Esophagus muscularis mucosa (tissue), 4 donors: ENCODE measurements at regions not wholly inside any gene's neighbourhood (a gene's known extent, or its start where the extent isn't known, plus 50 kb on each side); places are given as distances from the start of the nearest gene placed in this dataset.

Source experiments
- DNase-seq: peaks from one replicate; pipeline ENCODE4 v3.0.0-alpha.2; 2017; ENCODE audit errors: extremely low spot score
- H3K27ac ChIP-seq, 4 donors: fragments of 200-600 bp; sonication (generic); replicated peaks in 1 of 4; 1 replicate in 3 of 4; 2 replicates in 1 of 4; pipeline ENCODE4 v1.5.1; 2016 to 2019; ENCODE audit warnings: mild to moderate bottlenecking in 1 of 4
- H3K27me3 ChIP-seq, 4 donors: fragments of 200-600 bp; sonication (generic); one replicate each; pipeline versions ENCODE4 v1.5.1 to v1.6.0; 2016 to 2019
- H3K36me3 ChIP-seq, 4 donors: fragments of 200-600 bp; sonication (generic); one replicate each; pipeline ENCODE4 v1.5.1; 2016 to 2019
- H3K4me1 ChIP-seq, 4 donors: fragments of 200-600 bp; sonication (generic); one replicate each; pipeline ENCODE4 v1.5.1; 2016 to 2019
- H3K4me3 ChIP-seq, 4 donors: fragments of 200-600 bp; sonication (generic); 1 replicate in 2 of 4; 2 replicates in 2 of 4; pipeline ENCODE4 v1.5.1; 2016 to 2019; ENCODE audit warnings: mild to moderate bottlenecking in 4 of 4, moderate library complexity in 1 of 4
- H3K9me3 ChIP-seq, 4 donors: fragments of 200-600 bp; sonication (generic); 1 replicate in 3 of 4; 2 replicates in 1 of 4; pipeline ENCODE4 v1.5.1; 2016 to 2019
- CTCF ChIP-seq, 3 experiments: fragments of 200-600 bp in 2 of 3; fragments of 450-650 bp in 1 of 3; sonication (generic) in 2 of 3; IDR thresholded peaks; one replicate each; pipeline ENCODE4 v1.5.1; 2017 to 2019; ENCODE audit warnings: antibody characterized with exemption in 3 of 3, mild to moderate bottlenecking in 2 of 3, moderate library complexity in 1 of 3
- EP300 ChIP-seq: sonication (generic); formaldehyde crosslinking; IDR thresholded peaks from one replicate; pipeline ENCODE4 v1.6.1; 2017; ENCODE audit warnings: antibody characterized with exemption
- POLR2A ChIP-seq: fragments of 450-650 bp; IDR thresholded peaks from one replicate; pipeline ENCODE4 v1.6.1; 2017; ENCODE audit warnings: antibody characterized with exemption, moderate library complexity, mild to moderate bottlenecking, low read depth
- POLR2AphosphoS5 ChIP-seq, 2 donors: sonication (generic); formaldehyde crosslinking; IDR thresholded peaks; one replicate each; pipeline ENCODE4 v1.6.1; 2017; ENCODE audit warnings: antibody characterized with exemption in 2 of 2
- WGBS: methylation state at CpG from one replicate; pipeline ENCODE4 v1.1.5; 2018; 5-methylcytosine and 5-hydroxymethylcytosine counted together
- intact Hi-C: fragments of 100-400 bp; cut with DNase I; formaldehyde crosslinking; loops from one replicate; pipeline ENCODE4 v1.15.1; 2023

- Histone ChIP-seq H3K4me3 (no peak overlapping the region), H3K27me3 (no peaks in the 10 kb centered on the region), H3K9me3 (peaks cover 0 to 17% (median 0%) of the 10 kb centered on the region in 4 donors), H3K36me3 (no peaks in the 10 kb centered on the region), H3K4me1 (no peaks in the 10 kb centered on the region), H3K27ac (no peak overlapping the region)
- DNase-seq: no peak
- TF ChIP-seq POLR2AphosphoS5 (IDR thresholded peaks at IDR 0.05): no peak
- no peak for TF ChIP-seq EP300
- no peak for TF ChIP-seq CTCF (IDR thresholded peaks at IDR 0.05)
- no peak for TF ChIP-seq POLR2A
- 70% methylated on average over 1 of the region's 1 CpG for WGBS
- intact Hi-C loops: no loop called here
Observed at GRCh38 chrX:43025806-43026315, 247.9 kb upstream of the PPP1R2C start.

GRCh38 chrX:43064096-43064495 is 286.1 kb upstream of the PPP1R2C start:
- Histone ChIP-seq H3K4me3 (no peak overlapping the region), H3K27ac (no peak overlapping the region), H3K9me3 (peaks cover 0 to 3% (median 0%) of the 10 kb centered on the region in 4 donors), H3K4me1 (no peaks in the 10 kb centered on the region), H3K27me3 (no peaks in the 10 kb centered on the region), H3K36me3 (no peaks in the 10 kb centered on the region)
- intact Hi-C loops: no loop called here
- DNase-seq: no peak
- TF ChIP-seq CTCF (IDR thresholded peaks at IDR 0.05) (no peak), POLR2A (no peak), EP300 (no peak), POLR2AphosphoS5 (IDR thresholded peaks at IDR 0.05) (no peak)
- 89% methylated on average over 1 of the region's 1 CpG for WGBS

- Histone ChIP-seq H3K27me3 (no peaks in the 10 kb centered on the region), H3K4me3 (no peak overlapping the region), H3K27ac (no peak overlapping the region), H3K9me3 (peaks cover 0 to 3% (median 0%) of the 10 kb centered on the region in 4 donors), H3K4me1 (no peaks in the 10 kb centered on the region), H3K36me3 (no peaks in the 10 kb centered on the region)
- 39% methylated on average over 2 of the region's 2 CpGs for WGBS
- intact Hi-C loops: no loop called here
- no peak for DNase-seq
- TF ChIP-seq EP300: no peak
- no peak for TF ChIP-seq POLR2AphosphoS5 (IDR thresholded peaks at IDR 0.05)
- no peak for TF ChIP-seq POLR2A
- no peak for TF ChIP-seq CTCF (IDR thresholded peaks at IDR 0.05)
Observed at GRCh38 chrX:43065978-43066377, 288.0 kb upstream of the PPP1R2C start.

GRCh38 chrX:43068639-43069038 is 290.7 kb upstream of the PPP1R2C start:
- DNase-seq: no peak
- Histone ChIP-seq H3K4me3 (no peak overlapping the region), H3K27ac (no peak overlapping the region), H3K4me1 (no peaks in the 10 kb centered on the region), H3K9me3 (peaks cover 0 to 3% (median 0%) of the 10 kb centered on the region in 4 donors), H3K36me3 (no peaks in the 10 kb centered on the region), H3K27me3 (peaks cover 0 to under 1% (median 0%) of the 10 kb centered on the region in 4 donors)
- TF ChIP-seq EP300 (no peak), CTCF (IDR thresholded peaks at IDR 0.05) (no peak), POLR2A (no peak)
- intact Hi-C loops: no loop called here
- WGBS: no CpG with 5 or more reads among the region's 1 CpG

GRCh38 chrX:43083016-43083415 is 305.1 kb upstream of the PPP1R2C start:
- no peaks in the 10 kb centered on the region for H3K27me3 ChIP-seq
- no peak overlapping the region for H3K27ac ChIP-seq
- no peak for DNase-seq
- peaks cover 0 to 5% (median 0%) of the 10 kb centered on the region in 4 donors for H3K4me1 ChIP-seq
- no peaks in the 10 kb centered on the region for H3K36me3 ChIP-seq
- H3K9me3 ChIP-seq: no peaks in the 10 kb centered on the region
- WGBS: 64% methylated on average over 1 of the region's 1 CpG
- intact Hi-C loops: no loop called here
- no peak for TF ChIP-seq POLR2AphosphoS5 (IDR thresholded peaks at IDR 0.05)
- no peak for TF ChIP-seq POLR2A
- no peak for TF ChIP-seq CTCF (IDR thresholded peaks at IDR 0.05)
- TF ChIP-seq EP300: no peak
- no peak overlapping the region for H3K4me3 ChIP-seq
